Common myeloid progenitor, CD34-positive (primary cell): ENCODE measurements at regions not wholly inside any gene's neighbourhood (a gene's known extent, or its start where the extent isn't known, plus 50 kb on each side); places are given as distances from the start of the nearest gene placed in this dataset.

Experiments
- CTCF ChIA-PET: fragments of 350-600 bp; sonication (Branson Sonifier 250); formaldehyde crosslinking; loops from one replicate; lab custom pipeline; 2021; ENCODE audit warnings: antibody characterized with exemption; lab: Charles Lee
- POLR2A ChIA-PET: fragments of 350-600 bp; sonication (Branson Sonifier 250); formaldehyde crosslinking; loops from one replicate; lab custom pipeline; 2021; ENCODE audit warnings: antibody characterized with exemption; lab: Charles Lee
- DNase-seq, 3 donors: peaks; one replicate each; pipeline versions ENCODE4 v3.0.0 to v3.0.0-alpha.2; 2013
- H3K27ac ChIP-seq, 2 experiments: 1 replicate in 1 of 2; 2 replicates in 1 of 2; pipeline ENCODE4 v1.7.0; 2013; ENCODE audit warnings: inconsistent platforms in 2 of 2, low read length in 2 of 2, mild to moderate bottlenecking in 2 of 2, low read depth in 1 of 2, moderate library complexity in 1 of 2; ENCODE audit not compliant: severe bottlenecking in 2 of 2, insufficient read depth in 1 of 2, poor library complexity in 1 of 2
- H3K27me3 ChIP-seq, 5 experiments: replicated peaks in 2 of 5; 1 replicate in 3 of 5; 2 replicates in 2 of 5; pipeline versions ENCODE4 v1.6.1 to v1.7.0; 2013; ENCODE audit warnings: low read length in 4 of 5, mild to moderate bottlenecking in 2 of 5, moderate library complexity in 2 of 5, inconsistent platforms in 1 of 5; ENCODE audit not compliant: insufficient read depth in 5 of 5, control insufficient read depth in 4 of 5
- H3K36me3 ChIP-seq, 4 experiments: 1 replicate in 2 of 4; 2 replicates in 2 of 4; pipeline versions ENCODE4 v1.6.1 to v1.7.0; 2013; ENCODE audit warnings: low read length in 3 of 4, control low read depth in 1 of 4, mild to moderate bottlenecking in 1 of 4; ENCODE audit not compliant: control insufficient read depth in 4 of 4, insufficient read depth in 4 of 4
- H3K4me1 ChIP-seq, 4 experiments: 1 replicate in 3 of 4; 2 replicates in 1 of 4; pipeline versions ENCODE4 v1.6.1 to v1.7.1; 2013; ENCODE audit warnings: low read length in 3 of 4, mild to moderate bottlenecking in 3 of 4, control low read depth in 1 of 4, inconsistent platforms in 1 of 4, moderate library complexity in 1 of 4; ENCODE audit not compliant: control insufficient read depth in 4 of 4, insufficient read depth in 4 of 4; ENCODE audit errors: control extremely low read depth in 1 of 4
- H3K4me3 ChIP-seq, 7 experiments: 1 replicate in 4 of 7; 2 replicates in 3 of 7; pipeline versions ENCODE4 v1.5.1 to v1.7.0; 2013; ENCODE audit warnings: mild to moderate bottlenecking in 7 of 7, low read length in 6 of 7, moderate library complexity in 6 of 7, inconsistent platforms in 2 of 7, low read depth in 2 of 7, control low read depth in 1 of 7; ENCODE audit not compliant: insufficient read depth in 4 of 7, control insufficient read depth in 1 of 7; ENCODE audit errors: extremely low read depth in 1 of 7
- H3K9me3 ChIP-seq, 5 experiments: 1 replicate in 4 of 5; 2 replicates in 1 of 5; pipeline versions ENCODE4 v1.6.1 to v1.7.1; 2013; ENCODE audit warnings: low read length in 4 of 5, mild to moderate bottlenecking in 2 of 5, inconsistent platforms in 1 of 5, low read depth in 1 of 5, moderate library complexity in 1 of 5; ENCODE audit not compliant: control insufficient read depth in 4 of 5, insufficient read depth in 2 of 5; ENCODE audit errors: control extremely low read depth in 1 of 5
- WGBS: methylation state at CpG from one replicate; pipeline ENCODE4 v1.1.5; 2013; ENCODE audit not compliant: insufficient coverage; 5-methylcytosine and 5-hydroxymethylcytosine counted together

- ChIA-PET POLR2A (interaction anchor here (0.6 kb wide), 1 partner anchor 51 kb away, joined by 3 read pairs; no protein-coding TSS in a partner anchor), CTCF (interaction anchor here (1.0 to 1.3 kb wide), 2 partner anchors 10 to 223 kb away, joined by 3 read pairs; no protein-coding TSS in a partner anchor)
- peak in 1 of 3 donors; percentile 3 for DNase-seq
- Histone ChIP-seq H3K4me3 (no peak overlapping the region), H3K27ac (no peak overlapping the region), H3K36me3 (no peaks in the 10 kb centered on the region), H3K27me3 (no peaks in the 10 kb centered on the region), H3K4me1 (peaks cover 0 to 7% (median 5%) of the 10 kb centered on the region in 4 experiments), H3K9me3 (no peaks in the 10 kb centered on the region)
- 92% methylated on average over 2 of the region's 3 CpGs for WGBS
These were observed 153.1 kb upstream of the GAP43 start for GRCh38 chr3:115470254-115470653.

- H3K4me3 ChIP-seq = no peak overlapping the region
- H3K36me3 ChIP-seq = no peaks in the 10 kb centered on the region
- 94% methylated on average over 7 of the region's 9 CpGs for WGBS
- DNase-seq = no peak
- no peaks in the 10 kb centered on the region for H3K9me3 ChIP-seq
- POLR2A ChIA-PET = no interaction called here
- H3K27ac ChIP-seq = no peak overlapping the region
- CTCF ChIA-PET = no interaction called here
- no peaks in the 10 kb centered on the region for H3K27me3 ChIP-seq
- H3K4me1 ChIP-seq = no peaks in the 10 kb centered on the region
These were observed 147.9 kb upstream of the GAP43 start for GRCh38 chr3:115475178-115476041.

GRCh38 chr3:115476472-115476871 lies 146.8 kb upstream of the GAP43 start:
- no peak for DNase-seq
- H3K4me1 ChIP-seq = no peaks in the 10 kb centered on the region
- no peak overlapping the region for H3K27ac ChIP-seq
- POLR2A ChIA-PET = no interaction called here
- no peaks in the 10 kb centered on the region for H3K36me3 ChIP-seq
- CTCF ChIA-PET = no interaction called here
- H3K4me3 ChIP-seq = no peak overlapping the region
- H3K27me3 ChIP-seq = no peaks in the 10 kb centered on the region
- H3K9me3 ChIP-seq = no peaks in the 10 kb centered on the region

GRCh38 chr3:115478359-115478758 lies 145.0 kb upstream of the GAP43 start:
- H3K4me1 ChIP-seq = no peaks in the 10 kb centered on the region
- POLR2A ChIA-PET = no interaction called here
- no peaks in the 10 kb centered on the region for H3K36me3 ChIP-seq
- H3K27me3 ChIP-seq = no peaks in the 10 kb centered on the region
- CTCF ChIA-PET = interaction anchor here (1.2 kb wide), 1 partner anchor 11 kb away, joined by 3 read pairs; no protein-coding TSS in a partner anchor
- no peaks in the 10 kb centered on the region for H3K9me3 ChIP-seq
- WGBS = 73% methylated on average over 3 of the region's 4 CpGs
- DNase-seq = peak in 2 of 3 donors; percentile 33 to 40
- no peak overlapping the region for H3K4me3 ChIP-seq
- H3K27ac ChIP-seq = no peak overlapping the region

GRCh38 chr3:115486880-115487279 lies 136.4 kb upstream of the GAP43 start:
- H3K27me3 ChIP-seq = peaks cover 0 to 2% (median 0%) of the 10 kb centered on the region in 5 experiments
- no peaks in the 10 kb centered on the region for H3K9me3 ChIP-seq
- no peak for DNase-seq
- no peak overlapping the region for H3K27ac ChIP-seq
- H3K36me3 ChIP-seq = no peaks in the 10 kb centered on the region
- POLR2A ChIA-PET = no interaction called here
- no peaks in the 10 kb centered on the region for H3K4me1 ChIP-seq
- no peak overlapping the region for H3K4me3 ChIP-seq
- WGBS = 84% methylated on average over 2 of the region's 2 CpGs
- CTCF ChIA-PET = no interaction called here

GRCh38 chr3:115487968-115488367 lies 135.3 kb upstream of the GAP43 start:
- CTCF ChIA-PET = no interaction called here
- POLR2A ChIA-PET = no interaction called here
- WGBS = 100% methylated on average over 1 of the region's 1 CpG

GRCh38 chr3:115488409-115488808 lies 134.9 kb upstream of the GAP43 start:
- no peaks in the 10 kb centered on the region for H3K36me3 ChIP-seq
- H3K27me3 ChIP-seq = peaks cover 0 to 2% (median 0%) of the 10 kb centered on the region in 5 experiments
- H3K27ac ChIP-seq = no peak overlapping the region
- no peaks in the 10 kb centered on the region for H3K9me3 ChIP-seq
- no peak overlapping the region for H3K4me3 ChIP-seq
- ChIA-PET POLR2A (no interaction called here), CTCF (interaction anchor here (1.1 kb wide), 1 partner anchor 10 kb away, joined by 3 read pairs; no protein-coding TSS in a partner anchor)
- DNase-seq = no peak
- no peaks in the 10 kb centered on the region for H3K4me1 ChIP-seq

More at GRCh38 chr3:115487968-115488367, 135.3 kb upstream of the GAP43 start:
- Histone ChIP-seq H3K9me3 (no peaks in the 10 kb centered on the region), H3K4me3 (no peak overlapping the region), H3K27ac (no peak overlapping the region), H3K36me3 (no peaks in the 10 kb centered on the region), H3K4me1 (no peaks in the 10 kb centered on the region), H3K27me3 (peaks cover 0 to 2% (median 0%) of the 10 kb centered on the region in 5 experiments)
- no peak for DNase-seq
